SK-N-SH (cell line): ENCODE measurements at regions not wholly inside any gene's neighbourhood (a gene's known extent, or its start where the extent isn't known, plus 50 kb on each side); places are given as distances from the start of the nearest gene placed in this dataset.

Source experiments
- CTCF ChIA-PET: fragments of 300-600, 350-600 bp; formaldehyde crosslinking; extraction: SDS; loops from one replicate; lab custom pipeline; 2021; lab: Yijun Ruan, JAX
- POLR2A ChIA-PET: fragments of 350-600 bp; sonication (Branson Sonifier 250); formaldehyde crosslinking; extraction: SDS; loops from one replicate; lab custom pipeline; 2020; ENCODE audit warnings: antibody characterized with exemption, inconsistent platforms; lab: Yijun Ruan, JAX
- DNase-seq: peaks from one replicate; pipeline ENCODE4 v3.0.0; 2012
- H2AFZ ChIP-seq: fragments of 200-600 bp; sonication (generic); 2 replicates; pipeline ENCODE4 v1.8.1; 2016; ENCODE audit warnings: antibody characterized with exemption, mild to moderate bottlenecking, low read depth
- H3F3A ChIP-seq: fragments of 200-600 bp; sonication (generic); replicated peaks from 2 replicates; pipeline ENCODE3; 2016; ENCODE audit warnings: antibody characterized with exemption, mild to moderate bottlenecking; ENCODE audit not compliant: insufficient read depth
- H3K27ac ChIP-seq, 2 experiments: fragments of 200-500 bp in 1 of 2; fragments of 200-600 bp in 1 of 2; sonication (Bioruptor generic) in 1 of 2; sonication (generic), shearing (Covaris generic) in 1 of 2; 2 replicates each; pipeline versions ENCODE4 v1.5.1 to v1.6.1; 2014 to 2016; ENCODE audit warnings: low read depth in 2 of 2, inconsistent platforms in 1 of 2, low read length in 1 of 2, mild to moderate bottlenecking in 1 of 2, mixed read lengths in 1 of 2
- H3K27me3 ChIP-seq: fragments of 200-600 bp; sonication (generic), shearing (Covaris generic); 2 replicates; pipeline ENCODE4 v1.6.1; 2016; ENCODE audit warnings: mixed run types; ENCODE audit not compliant: insufficient read depth
- H3K36me3 ChIP-seq, 2 experiments: fragments of 200-500 bp in 1 of 2; fragments of 200-600 bp in 1 of 2; sonication (Bioruptor generic) in 1 of 2; sonication (generic) in 1 of 2; replicated peaks in 1 of 2; 2 replicates each; pipeline versions ENCODE3 to v1.5.1; 2014 to 2016; ENCODE audit warnings: low read length in 1 of 2, mild to moderate bottlenecking in 1 of 2; ENCODE audit not compliant: insufficient read depth in 2 of 2, control insufficient read depth in 1 of 2
- H3K4me1 ChIP-seq, 2 experiments: fragments of 200-500 bp in 1 of 2; fragments of 200-600 bp in 1 of 2; sonication (Bioruptor generic) in 1 of 2; sonication (generic), shearing (Covaris generic) in 1 of 2; 2 replicates each; pipeline versions ENCODE4 v1.5.1 to v1.6.1; 2014 to 2016; ENCODE audit warnings: low read depth in 1 of 2, low read length in 1 of 2, mixed run types in 1 of 2; ENCODE audit not compliant: insufficient read depth in 2 of 2, control insufficient read depth in 1 of 2
- H3K4me2 ChIP-seq: fragments of 200-600 bp; sonication (generic), shearing (Covaris generic); 2 replicates; pipeline ENCODE4 v1.6.1; 2017; ENCODE audit warnings: mixed run types
- H3K4me3 ChIP-seq, 2 experiments: fragments of 200-500 bp in 1 of 2; fragments of 200-600 bp in 1 of 2; sonication (Bioruptor generic) in 1 of 2; sonication (generic), shearing (Covaris generic) in 1 of 2; 2 replicates each; pipeline versions ENCODE4 v1.5.1 to v1.8.1; 2014 to 2016; ENCODE audit warnings: low read depth in 2 of 2, inconsistent platforms in 1 of 2, low read length in 1 of 2, mild to moderate bottlenecking in 1 of 2, mixed read lengths in 1 of 2, moderate library complexity in 1 of 2
- H3K79me2 ChIP-seq: fragments of 200-600 bp; sonication (generic); 2 replicates; pipeline ENCODE4 v1.8.1; 2017; ENCODE audit warnings: mild to moderate bottlenecking; ENCODE audit not compliant: insufficient read depth
- H3K9ac ChIP-seq: fragments of 200-600 bp; sonication (generic); 2 replicates; pipeline ENCODE4 v1.6.1; 2017; ENCODE audit warnings: mixed run types
- H3K9me2 ChIP-seq: fragments of 200-600 bp; sonication (generic); 2 replicates; pipeline ENCODE4 v1.6.1; 2017; ENCODE audit warnings: mixed run types
- H3K9me3 ChIP-seq: fragments of 200-600 bp; sonication (generic); 2 replicates; pipeline ENCODE4 v1.6.1; 2017; ENCODE audit warnings: mixed run types, mild to moderate bottlenecking, moderate library complexity
- H4K20me1 ChIP-seq: fragments of 200-600 bp; sonication (generic); 2 replicates; pipeline ENCODE4 v1.6.1; 2017; ENCODE audit warnings: mild to moderate bottlenecking, mixed run types; ENCODE audit not compliant: insufficient read depth
- CHD2 ChIP-seq: fragments of 150-350 bp; IDR thresholded peaks from 2 replicates; pipeline ENCODE4 v1.6.1; 2018; ENCODE audit warnings: low read length; ENCODE audit not compliant: partially characterized antibody
- CTCF ChIP-seq: fragments of 200-600 bp; sonication (generic); IDR thresholded peaks from 2 replicates; pipeline ENCODE4 v1.6.1; 2017; ENCODE audit warnings: antibody characterized with exemption, mild to moderate bottlenecking, moderate library complexity
- GATA2 ChIP-seq: sonication (generic); formaldehyde crosslinking; IDR thresholded peaks from 2 replicates; pipeline ENCODE4 v1.5.0; 2020; ENCODE audit warnings: mild to moderate bottlenecking, missing genetic modification reagents
- IRF3 ChIP-seq: fragments of 150-350 bp; IDR thresholded peaks from 2 replicates; pipeline ENCODE4 v1.6.1; 2016; ENCODE audit warnings: mild to moderate bottlenecking, low read depth, low read length
- JUND ChIP-seq: IDR thresholded peaks from 2 replicates; pipeline ENCODE4 v1.4.0; 2012
- MAX ChIP-seq: IDR thresholded peaks from 2 replicates; pipeline ENCODE4 v1.4.0; 2012; ENCODE audit warnings: low read depth
- NRF1 ChIP-seq: IDR thresholded peaks from 2 replicates; pipeline ENCODE4 v1.6.1; 2012; ENCODE audit warnings: low read depth, mild to moderate bottlenecking, low read length
- RAD21 ChIP-seq: IDR thresholded peaks from 2 replicates; pipeline ENCODE4 v1.6.1; 2012; ENCODE audit warnings: mild to moderate bottlenecking, low read length
- RCOR1 ChIP-seq: fragments of 150-350 bp; IDR thresholded peaks from 2 replicates; pipeline ENCODE4 v1.6.1; 2017; ENCODE audit warnings: antibody characterized with exemption, low read length
- SIN3A ChIP-seq: IDR thresholded peaks from 2 replicates; pipeline ENCODE4 v1.6.1; 2012; ENCODE audit warnings: low read depth, mild to moderate bottlenecking, low read length, moderate library complexity, borderline replicate concordance
- SMC3 ChIP-seq: IDR thresholded peaks from 2 replicates; pipeline ENCODE4 v1.6.1; 2012; ENCODE audit warnings: low read depth, low read length, improper control_type of control experiment
- TAF1 ChIP-seq: IDR thresholded peaks from 2 replicates; pipeline ENCODE4 v1.6.1; 2012; ENCODE audit warnings: low read depth, mild to moderate bottlenecking, low read length, moderate library complexity, borderline replicate concordance
- TCF12 ChIP-seq: IDR thresholded peaks from 2 replicates; pipeline ENCODE4 v1.4.0; 2012
- USF1 ChIP-seq: IDR thresholded peaks from 2 replicates; pipeline ENCODE4 v1.4.0; 2012; ENCODE audit warnings: low read depth, borderline replicate concordance
- WGBS: methylation state at CpG from one replicate; pipeline ENCODE4 v1.1.6; 2017; ENCODE audit warnings: low lambda C conversion rate; 5-methylcytosine and 5-hydroxymethylcytosine counted together
- TF ChIP-seq, protein P1 (sequence below): IDR thresholded peaks from 2 replicates; pipeline ENCODE4 v1.6.1; 2012; ENCODE audit warnings: mild to moderate bottlenecking, low read depth, low read length, moderate library complexity

- ChIA-PET POLR2A (no interaction called here), CTCF (interaction anchor here (0.7 to 14.2 kb wide), 7 partner anchors 14 to 472 kb away, joined by 3 to 446 read pairs (median 4); no protein-coding TSS in a partner anchor)
- H3K79me2 ChIP-seq, result no peaks in the 10 kb centered on the region
- H3K9me2 ChIP-seq, result no peaks in the 10 kb centered on the region
- no peak overlapping the region for H2AFZ ChIP-seq
- no peak overlapping the region for H3K4me3 ChIP-seq
- H3K9ac ChIP-seq, result no peak overlapping the region
- peaks cover 6 to 7% of the 10 kb centered on the region in 2 experiments; a peak in 1 of 4 replicates for H3K4me1 ChIP-seq
- no peaks in the 10 kb centered on the region for H4K20me1 ChIP-seq
- no peak overlapping the region for H3K27ac ChIP-seq
- no peaks in the 10 kb centered on the region for H3F3A ChIP-seq
- H3K9me3 ChIP-seq, result no peaks in the 10 kb centered on the region
- no peak overlapping the region for H3K4me2 ChIP-seq
- H3K27me3 ChIP-seq, result no peaks in the 10 kb centered on the region; the same call in 1 of the 2 replicates
- DNase-seq, result no peak
- no peaks in the 10 kb centered on the region for H3K36me3 ChIP-seq
- 24% methylated on average over 1 of the region's 1 CpG for WGBS
- TF ChIP-seq TCF12 (no peak), RAD21 (no peak), SMC3 (no peak), GATA2 (CRISPR knock-in tag) (no peak), RCOR1 (no peak), NRF1 (no peak), USF1 (no peak), CHD2 (no peak), MAX (no peak), SIN3A (no peak), IRF3 (no peak), TAF1 (no peak), CTCF (no peak), JUND (no peak)
- TF ChIP-seq, protein P1, sequence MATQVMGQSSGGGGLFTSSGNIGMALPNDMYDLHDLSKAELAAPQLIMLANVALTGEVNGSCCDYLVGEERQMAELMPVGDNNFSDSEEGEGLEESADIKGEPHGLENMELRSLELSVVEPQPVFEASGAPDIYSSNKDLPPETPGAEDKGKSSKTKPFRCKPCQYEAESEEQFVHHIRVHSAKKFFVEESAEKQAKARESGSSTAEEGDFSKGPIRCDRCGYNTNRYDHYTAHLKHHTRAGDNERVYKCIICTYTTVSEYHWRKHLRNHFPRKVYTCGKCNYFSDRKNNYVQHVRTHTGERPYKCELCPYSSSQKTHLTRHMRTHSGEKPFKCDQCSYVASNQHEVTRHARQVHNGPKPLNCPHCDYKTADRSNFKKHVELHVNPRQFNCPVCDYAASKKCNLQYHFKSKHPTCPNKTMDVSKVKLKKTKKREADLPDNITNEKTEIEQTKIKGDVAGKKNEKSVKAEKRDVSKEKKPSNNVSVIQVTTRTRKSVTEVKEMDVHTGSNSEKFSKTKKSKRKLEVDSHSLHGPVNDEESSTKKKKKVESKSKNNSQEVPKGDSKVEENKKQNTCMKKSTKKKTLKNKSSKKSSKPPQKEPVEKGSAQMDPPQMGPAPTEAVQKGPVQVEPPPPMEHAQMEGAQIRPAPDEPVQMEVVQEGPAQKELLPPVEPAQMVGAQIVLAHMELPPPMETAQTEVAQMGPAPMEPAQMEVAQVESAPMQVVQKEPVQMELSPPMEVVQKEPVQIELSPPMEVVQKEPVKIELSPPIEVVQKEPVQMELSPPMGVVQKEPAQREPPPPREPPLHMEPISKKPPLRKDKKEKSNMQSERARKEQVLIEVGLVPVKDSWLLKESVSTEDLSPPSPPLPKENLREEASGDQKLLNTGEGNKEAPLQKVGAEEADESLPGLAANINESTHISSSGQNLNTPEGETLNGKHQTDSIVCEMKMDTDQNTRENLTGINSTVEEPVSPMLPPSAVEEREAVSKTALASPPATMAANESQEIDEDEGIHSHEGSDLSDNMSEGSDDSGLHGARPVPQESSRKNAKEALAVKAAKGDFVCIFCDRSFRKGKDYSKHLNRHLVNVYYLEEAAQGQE, result no peak
Measured at GRCh38 chr2:41856946-41857345, 190.9 kb upstream of the PKDCC start.
